PC-9 (cell line): ENCODE measurements at regions not wholly inside any gene's neighbourhood (a gene's known extent, or its start where the extent isn't known, plus 50 kb on each side); places are given as distances from the start of the nearest gene placed in this dataset.

Experiments used
- EZH2 ChIP-seq: fragments of 200-600 bp; sonication (generic); IDR thresholded peaks from 2 replicates; pipeline ENCODE4 v1.8.0; 2017; ENCODE audit warnings: antibody characterized with exemption, low read depth
- TF ChIP-seq, protein P1 (sequence below): fragments of 200-600 bp; sonication (generic); conservative IDR thresholded peaks from 2 replicates; pipeline ENCODE4 v1.6.1; 2017; ENCODE audit warnings: mixed run types, antibody characterized with exemption, mild to moderate bottlenecking, moderate library complexity

DNA sequence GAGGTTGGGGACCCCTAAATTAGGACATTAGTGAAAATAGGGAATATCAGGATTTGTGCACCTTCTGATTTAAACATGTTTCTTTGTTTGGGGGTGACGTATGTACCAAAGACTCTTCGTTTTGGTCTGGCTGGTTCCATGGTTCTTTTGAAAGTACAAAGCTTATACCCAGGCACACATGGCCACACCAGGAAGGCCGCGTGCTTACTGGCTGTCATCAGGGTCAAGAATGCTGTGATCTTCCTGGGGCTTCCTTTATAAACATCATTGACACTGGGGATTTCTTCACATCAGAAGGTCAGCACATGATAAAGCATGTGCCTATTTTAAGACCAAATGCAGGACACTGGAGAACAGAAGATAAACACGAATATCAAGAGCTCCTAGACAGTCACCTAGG lies 230.6 kb upstream of the ID2 start:
- TF ChIP-seq, protein P1, sequence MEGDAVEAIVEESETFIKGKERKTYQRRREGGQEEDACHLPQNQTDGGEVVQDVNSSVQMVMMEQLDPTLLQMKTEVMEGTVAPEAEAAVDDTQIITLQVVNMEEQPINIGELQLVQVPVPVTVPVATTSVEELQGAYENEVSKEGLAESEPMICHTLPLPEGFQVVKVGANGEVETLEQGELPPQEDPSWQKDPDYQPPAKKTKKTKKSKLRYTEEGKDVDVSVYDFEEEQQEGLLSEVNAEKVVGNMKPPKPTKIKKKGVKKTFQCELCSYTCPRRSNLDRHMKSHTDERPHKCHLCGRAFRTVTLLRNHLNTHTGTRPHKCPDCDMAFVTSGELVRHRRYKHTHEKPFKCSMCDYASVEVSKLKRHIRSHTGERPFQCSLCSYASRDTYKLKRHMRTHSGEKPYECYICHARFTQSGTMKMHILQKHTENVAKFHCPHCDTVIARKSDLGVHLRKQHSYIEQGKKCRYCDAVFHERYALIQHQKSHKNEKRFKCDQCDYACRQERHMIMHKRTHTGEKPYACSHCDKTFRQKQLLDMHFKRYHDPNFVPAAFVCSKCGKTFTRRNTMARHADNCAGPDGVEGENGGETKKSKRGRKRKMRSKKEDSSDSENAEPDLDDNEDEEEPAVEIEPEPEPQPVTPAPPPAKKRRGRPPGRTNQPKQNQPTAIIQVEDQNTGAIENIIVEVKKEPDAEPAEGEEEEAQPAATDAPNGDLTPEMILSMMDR = no peak
- TF ChIP-seq EZH2 = no peak
